GM18907 (cell line): ENCODE measurements at regions not wholly inside any gene's neighbourhood (a gene's known extent, or its start where the extent isn't known, plus 50 kb on each side); places are given as distances from the start of the nearest gene placed in this dataset.
A peak's percentile ranks its signal among the peaks of the same experiment; 100 is the strongest.
"Not testable (repeated sequence)": the region's sequence is repeated elsewhere in the genome, so short reads cannot be mapped to it uniquely, and the experiment has no call there.

Source experiments
- ATAC-seq: cut with Tn5 transposase; IDR thresholded peaks from one replicate; pipeline ENCODE4 v1.9.1; 2021; ENCODE audit warnings: mild to moderate bottlenecking, moderate library complexity; ENCODE audit not compliant: unreplicated experiment

DNA sequence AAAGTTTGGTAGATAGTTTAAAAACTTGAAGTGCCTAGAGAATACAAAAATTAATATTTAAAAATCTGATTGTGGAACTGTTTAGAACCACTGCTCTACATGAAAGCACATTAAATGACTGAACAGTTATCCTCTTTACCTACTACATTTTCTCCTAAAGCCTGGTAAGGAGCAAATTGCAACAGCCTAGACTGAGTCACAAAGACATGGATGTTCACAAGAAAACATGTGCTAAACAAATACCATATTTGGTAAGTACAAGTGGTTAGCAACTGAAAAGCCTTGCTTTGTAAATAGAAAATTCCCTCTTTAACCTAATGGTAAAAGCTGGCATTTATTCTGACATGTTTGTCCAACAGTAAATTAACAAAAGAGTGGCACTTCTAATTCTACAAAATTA is 203.1 kb downstream of the FBXO8 start:
- no peak for ATAC-seq

DNA sequence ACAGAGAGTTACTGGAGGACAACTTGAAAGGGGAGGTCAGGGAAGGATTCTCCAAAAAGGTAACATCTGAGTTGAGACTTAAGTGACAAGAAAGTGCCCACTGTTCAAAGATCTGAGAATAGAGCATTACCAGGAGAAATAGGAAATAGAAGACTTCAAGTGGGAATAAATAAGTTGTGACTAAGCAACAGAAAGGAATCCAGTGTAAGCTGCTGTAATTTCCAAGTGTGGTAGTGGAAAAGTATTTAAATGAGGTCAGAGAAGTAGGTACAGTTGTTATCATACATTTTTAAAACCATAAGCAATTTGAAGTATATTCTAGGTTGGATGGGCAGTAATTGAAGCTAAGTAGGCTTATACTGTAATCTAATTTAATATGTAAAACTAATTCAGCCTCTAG is 211.9 kb downstream of the FBXO8 start:
- ATAC-seq, result no peak

DNA sequence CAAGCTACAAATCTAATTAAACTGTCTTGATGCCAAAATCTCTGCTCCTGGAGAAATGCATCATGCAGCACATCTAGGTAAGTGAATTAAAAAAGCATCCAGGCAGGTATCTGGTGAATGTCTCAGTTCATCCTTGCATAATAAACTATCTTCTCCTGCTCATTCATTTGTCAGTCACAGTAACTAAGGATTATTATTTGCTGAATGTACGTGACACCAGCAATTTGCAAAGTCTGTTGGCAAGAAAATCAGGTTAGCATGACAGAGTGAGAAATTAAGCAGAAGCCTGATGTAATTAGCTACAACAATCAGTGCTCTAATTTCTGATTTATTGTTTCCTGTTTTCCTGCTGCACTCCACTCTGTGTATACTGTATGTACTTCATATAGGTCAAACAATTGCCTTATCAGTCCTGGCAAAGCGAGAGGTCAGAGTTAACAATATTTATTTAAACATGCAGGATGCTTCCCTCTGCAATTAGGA is 213.6 kb downstream of the FBXO8 start:
- ATAC-seq, result no peak

DNA sequence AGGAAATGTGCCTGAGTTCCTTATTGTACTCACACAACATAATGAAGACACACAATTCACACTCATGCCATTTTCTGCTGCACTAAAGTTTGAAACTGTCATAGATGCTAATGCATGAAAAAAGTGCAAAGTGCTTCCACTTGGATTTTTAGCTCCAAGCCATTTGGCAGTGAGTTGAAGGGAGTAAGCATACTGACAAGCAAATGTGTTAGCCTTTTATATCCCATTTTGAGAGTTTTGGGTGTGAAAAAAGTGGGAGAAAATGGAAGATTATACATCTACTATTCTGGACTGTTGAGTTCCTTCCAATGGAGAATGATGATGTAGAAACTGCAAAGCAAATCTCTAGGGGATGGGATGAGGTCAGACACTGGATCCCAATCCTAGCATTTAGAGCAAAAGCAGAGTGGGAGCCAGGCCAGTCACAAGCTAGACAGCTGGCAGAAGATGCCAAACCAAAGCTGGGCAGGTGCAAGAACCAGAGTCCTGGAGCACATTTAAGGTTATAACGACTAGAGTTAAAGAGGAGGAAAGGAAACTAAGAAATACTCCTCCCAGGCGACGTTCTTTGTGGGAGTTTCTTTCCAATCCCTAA is 216.8 kb downstream of the FBXO8 start:
- ATAC-seq, result no peak

DNA sequence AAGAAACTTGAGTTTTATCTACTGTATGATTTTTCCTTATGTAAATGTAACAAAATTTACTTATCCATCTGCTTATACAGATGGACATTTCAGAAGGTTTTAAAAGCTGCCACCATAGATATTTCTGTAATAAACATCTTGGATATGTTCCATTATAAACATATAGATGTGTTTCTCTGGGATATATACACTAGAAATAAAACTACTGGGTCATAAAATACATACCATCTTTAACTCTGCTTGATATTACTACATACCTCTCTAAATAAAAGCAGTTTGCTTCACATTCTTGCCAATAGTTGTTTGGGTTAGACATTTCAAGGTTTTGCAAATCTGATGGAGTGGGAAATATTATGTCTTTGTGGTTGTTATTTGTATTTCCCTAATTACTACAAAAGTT is 220.6 kb downstream of the FBXO8 start:
- no peak for ATAC-seq

DNA sequence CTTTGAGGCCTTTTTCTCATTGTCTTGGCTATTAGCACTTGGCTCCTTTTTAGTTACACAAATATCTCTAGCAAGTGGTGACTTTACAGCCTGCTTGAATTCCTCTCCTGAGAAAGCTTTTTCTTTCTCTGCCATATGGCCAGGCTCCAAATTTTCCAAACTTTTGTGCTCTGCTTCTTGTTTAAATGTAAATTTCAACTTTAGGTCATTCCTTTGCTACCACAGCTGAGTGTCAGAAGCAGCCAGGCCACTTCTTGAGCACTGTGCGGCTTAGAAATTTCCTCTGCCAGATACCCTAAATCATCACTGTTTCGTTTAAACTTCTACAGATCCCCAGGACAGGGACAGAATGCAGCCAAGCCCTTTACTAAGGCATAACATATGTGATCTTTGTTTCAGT is 222.4 kb downstream of the FBXO8 start:
- ATAC-seq, result no peak

GRCh38 chr4:174058846-174059245 is 224.6 kb downstream of the FBXO8 start:
- peak; percentile 69 for ATAC-seq

- no peak for ATAC-seq
Observed at GRCh38 chr4:174056959-174057358, 226.5 kb downstream of the FBXO8 start.

DNA sequence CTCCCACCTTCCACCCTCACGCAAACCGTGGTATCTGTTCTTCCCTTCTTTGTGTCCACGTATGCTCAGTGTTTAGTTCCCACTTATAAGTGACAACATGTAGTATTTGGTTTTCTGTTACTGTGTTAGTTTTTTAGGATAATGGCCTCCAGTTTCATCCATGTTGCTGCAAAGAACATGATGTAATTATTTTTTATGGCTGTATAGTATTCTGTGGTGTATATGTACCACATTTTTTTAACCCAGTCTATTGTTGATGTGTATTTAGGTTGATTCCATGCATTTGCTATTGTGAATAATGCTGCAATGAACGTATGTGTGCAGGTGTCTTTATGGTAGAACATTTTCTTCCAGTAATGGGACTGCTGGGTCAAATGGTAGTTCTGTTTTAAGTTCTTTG is 228.1 kb downstream of the FBXO8 start:
- ATAC-seq, result no peak

- no peak for ATAC-seq
Observed at GRCh38 chr4:174053895-174054294, 229.6 kb downstream of the FBXO8 start.

GRCh38 chr4:174047363-174047762 is 236.1 kb downstream of the FBXO8 start:
- no peak for ATAC-seq

DNA sequence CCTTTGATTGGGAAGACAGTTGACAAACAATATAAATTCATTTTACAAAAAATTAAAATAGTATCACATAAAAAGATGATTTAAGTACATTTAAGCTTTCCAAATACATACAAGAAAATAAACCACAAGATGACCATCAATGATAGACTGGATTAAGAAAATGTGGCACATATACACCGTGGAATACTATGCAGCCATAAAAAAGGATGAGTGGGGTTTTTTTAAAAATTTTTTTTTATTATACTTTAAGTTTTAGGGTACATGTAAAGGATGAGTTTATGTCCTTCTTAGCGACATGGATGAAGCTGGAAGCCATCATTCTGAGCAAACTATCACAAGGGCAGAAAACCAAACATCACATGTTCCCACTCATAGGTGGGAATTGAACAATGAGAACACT is 237.6 kb downstream of the FBXO8 start:
- ATAC-seq, result not testable (repeated sequence)

DNA sequence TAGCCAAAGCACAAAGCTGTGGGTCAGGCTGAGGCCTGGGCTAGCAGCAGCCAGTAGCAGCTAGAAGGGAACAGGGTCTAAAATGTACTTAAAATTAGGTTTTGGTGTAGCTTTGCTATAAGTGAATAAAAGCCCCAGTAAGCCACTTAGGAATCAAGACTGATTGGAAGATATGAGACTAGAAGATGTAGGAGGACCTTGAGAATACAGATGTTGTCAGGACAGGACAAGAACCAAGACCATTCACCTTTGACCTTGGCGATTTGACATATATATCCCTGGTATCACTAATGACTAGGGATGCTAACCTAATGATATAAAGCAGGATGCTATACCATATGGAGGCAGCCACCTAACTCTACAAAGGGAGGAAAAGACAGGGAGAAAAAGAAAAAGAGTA is 238.1 kb downstream of the FBXO8 start:
- ATAC-seq, result no peak

GRCh38 chr4:174041555-174042105 is 241.8 kb downstream of the FBXO8 start:
- no peak for ATAC-seq

DNA sequence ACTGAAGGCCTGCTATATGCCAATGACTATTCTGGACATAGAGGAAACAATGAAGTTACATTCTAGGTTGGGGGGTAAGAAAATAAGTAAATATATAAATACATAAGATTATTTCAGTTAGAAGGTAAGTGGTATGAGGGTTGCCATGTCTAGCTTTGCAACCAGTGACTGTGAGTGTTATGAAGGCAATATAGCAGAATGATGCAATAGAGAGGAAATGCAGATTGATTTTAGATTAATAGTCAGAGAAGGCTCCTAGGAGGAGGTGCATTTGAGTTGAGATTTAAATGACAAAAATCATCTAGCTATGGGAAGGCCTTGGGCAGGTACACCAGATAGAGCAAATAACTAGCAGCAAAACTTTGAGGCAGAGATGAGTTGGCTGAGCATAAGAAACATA is 243.2 kb downstream of the FBXO8 start:
- ATAC-seq, result no peak

- ATAC-seq, result no peak
Observed at GRCh38 chr4:174038481-174038880, 245.0 kb downstream of the FBXO8 start.

- no peak for ATAC-seq
Observed at GRCh38 chr4:174037631-174038030, 245.8 kb downstream of the FBXO8 start.

DNA sequence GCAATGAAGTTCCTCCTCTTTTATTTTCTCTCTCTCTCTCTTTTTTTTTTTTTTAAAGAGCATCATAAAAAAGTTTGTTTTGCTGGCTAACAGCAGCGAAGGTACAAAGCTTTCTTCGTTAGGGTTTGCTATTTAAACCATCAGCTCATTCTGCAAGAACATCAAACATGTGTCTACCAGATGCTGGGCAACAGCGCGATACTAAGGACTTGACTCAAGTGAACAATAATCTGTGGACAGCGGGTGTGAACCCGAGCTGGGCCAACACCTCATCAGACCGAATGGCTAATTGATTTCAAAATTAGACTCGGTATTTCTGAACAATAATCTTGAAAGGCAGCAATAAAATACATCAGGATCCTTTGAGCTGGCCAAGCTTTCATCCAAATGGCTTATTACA is 246.4 kb downstream of the FBXO8 start:
- no peak for ATAC-seq

- ATAC-seq, result no peak
Observed at GRCh38 chr4:174036576-174036975, 246.9 kb downstream of the FBXO8 start.

DNA sequence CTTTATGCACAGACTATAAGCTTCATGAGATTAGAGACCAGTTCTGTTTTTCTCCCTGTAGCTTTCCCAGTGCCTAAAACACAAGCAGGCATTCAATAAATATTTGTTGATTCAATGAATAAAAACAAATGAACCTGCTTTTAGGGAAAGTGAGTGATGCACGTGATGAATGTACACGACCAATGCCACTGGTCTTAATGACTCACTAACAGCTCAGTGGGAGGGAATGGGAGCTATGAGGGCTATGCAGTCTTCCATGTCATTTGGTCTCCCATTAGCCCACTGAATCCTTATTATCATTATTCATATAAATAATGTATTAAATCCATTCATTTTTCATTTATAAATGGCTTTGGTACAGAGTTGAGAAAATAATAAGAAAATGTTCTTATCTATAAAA is 247.4 kb downstream of the FBXO8 start:
- ATAC-seq, result no peak

GRCh38 chr4:174023641-174024040 is 259.8 kb downstream of the FBXO8 start:
- no peak for ATAC-seq

- ATAC-seq, result no peak
Observed at GRCh38 chr4:174018236-174018635, 265.2 kb downstream of the FBXO8 start.

- no peak for ATAC-seq
Observed at GRCh38 chr4:174016251-174016650, 267.2 kb downstream of the FBXO8 start.
